GM23248 (cell line): ENCODE measurements at regions not wholly inside any gene's neighbourhood (a gene's known extent, or its start where the extent isn't known, plus 50 kb on each side); places are given as distances from the start of the nearest gene placed in this dataset.

Experiments
- EZH2 ChIP-seq: fragments of 200-600 bp; sonication (generic); IDR thresholded peaks from 2 replicates; pipeline ENCODE4 v1.6.1; 2018; ENCODE audit warnings: antibody characterized with exemption, mild to moderate bottlenecking; ENCODE audit not compliant: insufficient read depth, poor library complexity, severe bottlenecking
- EZH2phosphoT487 ChIP-seq: fragments of 200-600 bp; sonication (generic); IDR thresholded peaks from 2 replicates; pipeline ENCODE4 v1.6.1; 2018; ENCODE audit warnings: antibody characterized with exemption, moderate library complexity, mild to moderate bottlenecking, low read depth; ENCODE audit not compliant: insufficient read depth

GRCh38 chr6:133159255-133159795 lies 81.8 kb upstream of the EYA4 start:
- no peak for TF ChIP-seq EZH2phosphoT487
- no peak for TF ChIP-seq EZH2
